SH-SY5Y (cell line): ENCODE measurements at regions not wholly inside any gene's neighbourhood (a gene's known extent, or its start where the extent isn't known, plus 50 kb on each side); places are given as distances from the start of the nearest gene placed in this dataset.

ENCODE experiments used
- GATA2 ChIP-seq: IDR thresholded peaks from 2 replicates; pipeline ENCODE4 v1.6.1; 2011; ENCODE audit warnings: mild to moderate bottlenecking, low read depth, low read length
- GATA3 ChIP-seq: IDR thresholded peaks from 2 replicates; pipeline ENCODE4 v1.6.1; 2011; ENCODE audit warnings: low read depth, mild to moderate bottlenecking, low read length, moderate library complexity

GRCh38 chr1:199310708-199311107 lies 671.9 kb downstream of the PTPRC start:
- no peak for TF ChIP-seq GATA3
- TF ChIP-seq GATA2 = no peak
